GM12878 (cell line): ENCODE measurements at regions not wholly inside any gene's neighbourhood (a gene's known extent, or its start where the extent isn't known, plus 50 kb on each side); places are given as distances from the start of the nearest gene placed in this dataset.
A peak's percentile ranks its signal among the peaks of the same experiment; 100 is the strongest.

Source experiments
- ATAC-seq: fragments of 200-7000 bp; cut with Tn5 transposase; 3 replicates; pipeline ENCODE4 v1.9.1; 2020; ENCODE audit warnings: mild to moderate bottlenecking, moderate library complexity
- BruUV-seq: library from RNA; stranded (reverse); fragments of 400-500 nt; replicated peaks from 2 replicates; lab custom pipeline; 2021; lab: Mats Ljungman, UMichigan
- CTCF ChIA-PET: fragments of 300-600 bp; sonication (Branson Sonifier 250); formaldehyde crosslinking; extraction: SDS; loops from one replicate; lab custom pipeline; 2021; ENCODE audit warnings: inconsistent platforms; lab: Yijun Ruan, JAX
- POLR2A ChIA-PET: fragments of 350-600 bp; formaldehyde crosslinking; extraction: SDS; loops from one replicate; lab custom pipeline; 2021; ENCODE audit warnings: inconsistent platforms; lab: Charles Lee
- RAD21 ChIA-PET: fragments of 300-600 bp; sonication (Branson Sonifier 250); formaldehyde crosslinking; loops from one replicate; lab custom pipeline; 2023; ENCODE audit warnings: antibody characterized with exemption; ENCODE audit not compliant: unreplicated experiment; lab: Charles Lee
- SMC1A ChIA-PET: fragments of 300-600 bp; sonication (Branson Sonifier 250); formaldehyde crosslinking; loops from one replicate; lab custom pipeline; 2023; ENCODE audit not compliant: unreplicated experiment, uncharacterized antibody; lab: Charles Lee
- DNase-seq: peaks from one replicate; pipeline ENCODE4 v3.0.0-alpha.2; 2011; ENCODE audit warnings: low read depth, low spot score
- FAIRE-seq: peaks from 3 replicates; lab custom pipeline; 2011; peaks lifted over from hg19 to GRCh38; lab: Jason Lieb, UNC
- H2AFZ ChIP-seq: 2 replicates; pipeline ENCODE4 v1.6.0; 2011; ENCODE audit warnings: low read depth, low read length, control low read depth; ENCODE audit not compliant: control insufficient read depth
- H3K27ac ChIP-seq: 2 replicates; pipeline ENCODE4 v1.5.1; 2011; ENCODE audit warnings: control low read depth; ENCODE audit not compliant: control insufficient read depth, insufficient read depth
- H3K27me3 ChIP-seq, 2 experiments: replicated peaks in 1 of 2; 2 replicates each; pipeline versions ENCODE4 v1.6.0 to v1.6.1; 2011; ENCODE audit warnings: low read length in 1 of 2; ENCODE audit not compliant: control insufficient read depth in 2 of 2, insufficient read depth in 2 of 2
- H3K36me3 ChIP-seq, 2 experiments: 2 replicates each; pipeline ENCODE4 v1.5.1; 2011; ENCODE audit warnings: low read length in 1 of 2; ENCODE audit not compliant: control insufficient read depth in 2 of 2, insufficient read depth in 2 of 2
- H3K4me1 ChIP-seq: 2 replicates; pipeline ENCODE4 v1.6.1; 2011; ENCODE audit warnings: mild to moderate bottlenecking, low read length, moderate library complexity, mixed read lengths; ENCODE audit not compliant: control insufficient read depth, insufficient read depth
- H3K4me2 ChIP-seq: 2 replicates; pipeline ENCODE4 v1.6.0; 2011; ENCODE audit warnings: control low read depth; ENCODE audit not compliant: control insufficient read depth, insufficient read depth
- H3K4me3 ChIP-seq: fragments of 200-600 bp; sonication (generic); 2 replicates; pipeline ENCODE4 v1.5.1; 2016
- H3K79me2 ChIP-seq: 2 replicates; pipeline ENCODE4 v1.6.0; 2011; ENCODE audit warnings: low read length; ENCODE audit not compliant: control insufficient read depth, insufficient read depth
- H3K9ac ChIP-seq: 2 replicates; pipeline ENCODE4 v1.8.0; 2011; ENCODE audit warnings: low read length, control low read depth, mixed read lengths; ENCODE audit not compliant: control insufficient read depth, insufficient read depth
- H3K9me3 ChIP-seq: replicated peaks from 3 replicates; pipeline ENCODE4 v1.5.1; 2011; ENCODE audit warnings: mild to moderate bottlenecking, low read length; ENCODE audit not compliant: control insufficient read depth, insufficient read depth
- H4K20me1 ChIP-seq: 2 replicates; pipeline ENCODE4 v1.6.0; 2011; ENCODE audit not compliant: control insufficient read depth, insufficient read depth
- RAD21 ChIP-seq: IDR thresholded peaks from 2 replicates; pipeline ENCODE4 v1.6.1; 2011; ENCODE audit warnings: mild to moderate bottlenecking, low read depth, low read length, moderate library complexity; ENCODE audit not compliant: insufficient read depth
- SMC3 ChIP-seq: IDR thresholded peaks from 2 replicates; pipeline ENCODE4 v1.6.1; 2011; ENCODE audit warnings: low read length, improper control_type of control experiment, borderline replicate concordance
- TARDBP ChIP-seq: IDR thresholded peaks from 2 replicates; pipeline ENCODE4 v1.6.1; 2016; ENCODE audit warnings: borderline replicate concordance
- WGBS: methylation state at CpG from one replicate; pipeline ENCODE4 v1.1.6; 2016; ENCODE audit warnings: low lambda C conversion rate; ENCODE audit not compliant: insufficient replicate concordance, insufficient coverage; ENCODE audit errors: missing lambda C conversion rate; 5-methylcytosine and 5-hydroxymethylcytosine counted together
- in situ Hi-C: fragments of 300-500 bp; cut with MboI; formaldehyde crosslinking; loops from 9 replicates; pipeline ENCODE4 v1.14.3; 2018; ENCODE audit warnings: mixed read lengths
- intact Hi-C: fragments of 100-400 bp; cut with micrococcal nuclease; formaldehyde crosslinking; loops from one replicate; pipeline ENCODE4 v1.14.2; 2022; ENCODE audit not compliant: unreplicated experiment
- TF ChIP-seq, protein P1 (sequence below), 3 experiments: IDR thresholded peaks in 2 of 3; conservative IDR thresholded peaks in 1 of 3; 2 replicates each; pipeline ENCODE4 v1.5.1; 2011; ENCODE audit warnings: low read depth in 3 of 3, low read length in 3 of 3, mild to moderate bottlenecking in 3 of 3, control low read depth in 2 of 3, moderate library complexity in 2 of 3, inconsistent platforms in 1 of 3, mixed read lengths in 1 of 3; ENCODE audit not compliant: control insufficient read depth in 2 of 3, insufficient read depth in 1 of 3; ENCODE audit errors: extremely low read depth in 1 of 3

DNA sequence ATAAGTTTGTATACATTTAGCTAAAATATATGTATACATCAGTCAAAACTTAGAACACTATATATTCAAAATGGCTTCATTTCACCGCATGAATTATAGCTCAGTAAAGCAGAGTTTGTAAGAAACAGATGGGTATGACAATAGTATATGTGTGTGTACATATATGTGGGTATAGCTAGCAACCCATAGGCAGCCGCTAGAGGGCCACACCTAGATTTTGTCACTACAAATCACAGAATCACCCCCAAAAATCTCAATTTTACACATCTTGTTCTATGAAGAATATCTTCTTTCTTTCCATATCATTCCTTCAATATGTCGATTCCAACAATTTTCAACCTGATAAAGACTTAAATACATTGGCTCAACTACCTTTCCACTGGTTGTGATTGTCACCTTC lies 357.8 kb upstream of the CCNG1 start:
- ChIA-PET RAD21 (interaction anchor here (1.1 to 1.6 kb wide), 4 partner anchors 15 to 329 kb away, joined by 3 to 5 read pairs (median 4); no protein-coding TSS in a partner anchor), CTCF (interaction anchor here (0.7 to 3.5 kb wide), 22 partner anchors 9 to 329 kb away, joined by 3 to 18 read pairs (median 4); no protein-coding TSS in a partner anchor), POLR2A (no interaction called here), SMC1A (interaction anchor here (0.6 to 1.8 kb wide), 15 partner anchors 9 to 269 kb away, joined by 3 to 17 read pairs (median 3); no protein-coding TSS in a partner anchor)
- Histone ChIP-seq H3K27me3 (no peaks in the 10 kb centered on the region), H4K20me1 (no peaks in the 10 kb centered on the region), H3K27ac (no peak overlapping the region), H3K4me1 (no peaks in the 10 kb centered on the region), H2AFZ (no peak overlapping the region), H3K4me2 (no peak overlapping the region), H3K36me3 (no peaks in the 10 kb centered on the region), H3K4me3 (no peak overlapping the region), H3K9ac (no peak overlapping the region), H3K79me2 (no peaks in the 10 kb centered on the region), H3K9me3 (no peaks in the 10 kb centered on the region)
- WGBS, result 3% methylated on average over 3 of the region's 3 CpGs
- in situ Hi-C loops (no loop called here), intact Hi-C loops (loop anchor here (1.0 to 5.0 kb wide), 4 partner anchors 98 to 328 kb away; no protein-coding TSS in a partner anchor)
- no TSS peak for BruUV-seq
- FAIRE-seq (no peak), DNase-seq (no peak), ATAC-seq (peak; percentile 87)
- TF ChIP-seq, protein P1, sequence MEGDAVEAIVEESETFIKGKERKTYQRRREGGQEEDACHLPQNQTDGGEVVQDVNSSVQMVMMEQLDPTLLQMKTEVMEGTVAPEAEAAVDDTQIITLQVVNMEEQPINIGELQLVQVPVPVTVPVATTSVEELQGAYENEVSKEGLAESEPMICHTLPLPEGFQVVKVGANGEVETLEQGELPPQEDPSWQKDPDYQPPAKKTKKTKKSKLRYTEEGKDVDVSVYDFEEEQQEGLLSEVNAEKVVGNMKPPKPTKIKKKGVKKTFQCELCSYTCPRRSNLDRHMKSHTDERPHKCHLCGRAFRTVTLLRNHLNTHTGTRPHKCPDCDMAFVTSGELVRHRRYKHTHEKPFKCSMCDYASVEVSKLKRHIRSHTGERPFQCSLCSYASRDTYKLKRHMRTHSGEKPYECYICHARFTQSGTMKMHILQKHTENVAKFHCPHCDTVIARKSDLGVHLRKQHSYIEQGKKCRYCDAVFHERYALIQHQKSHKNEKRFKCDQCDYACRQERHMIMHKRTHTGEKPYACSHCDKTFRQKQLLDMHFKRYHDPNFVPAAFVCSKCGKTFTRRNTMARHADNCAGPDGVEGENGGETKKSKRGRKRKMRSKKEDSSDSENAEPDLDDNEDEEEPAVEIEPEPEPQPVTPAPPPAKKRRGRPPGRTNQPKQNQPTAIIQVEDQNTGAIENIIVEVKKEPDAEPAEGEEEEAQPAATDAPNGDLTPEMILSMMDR (IDR thresholded peaks at IDR 0.05 in 2 of 3, conservative IDR thresholded peaks at IDR 0.05 in 1 of 3; ENCODE audit: control insufficient read depth in 2 of 3, extremely low read depth in 1 of 3, insufficient read depth in 1 of 3, low read depth in 3 of 3, low read length in 3 of 3), result peak; percentile 42 to 69 (median 55); a peak in 4 of 6 replicates
- TF ChIP-seq SMC3 (peak; percentile 69; the same call in 1 of the 2 replicates), TARDBP (no peak), RAD21 (peak; percentile 53)
